PC-9 (cell line): ENCODE measurements at regions not wholly inside any gene's neighbourhood (a gene's known extent, or its start where the extent isn't known, plus 50 kb on each side); places are given as distances from the start of the nearest gene placed in this dataset.

Experiments
- BruUV-seq: library from RNA; stranded (reverse); fragments of 400-500 nt; replicated peaks from 2 replicates; lab custom pipeline; 2021; lab: Mats Ljungman, UMichigan
- CTCF ChIA-PET: fragments of 300-600 bp; sonication (Branson Sonifier 250); formaldehyde crosslinking; loops from one replicate; lab custom pipeline; 2022; ENCODE audit warnings: antibody characterized with exemption; lab: Charles Lee
- POLR2A ChIA-PET: fragments of 300-600 bp; sonication (Branson Sonifier 250); formaldehyde crosslinking; loops from one replicate; lab custom pipeline; 2022; ENCODE audit warnings: antibody characterized with exemption; ENCODE audit not compliant: unreplicated experiment; lab: Charles Lee
- DNase-seq, 2 experiments: peaks; one replicate each; pipeline versions ENCODE4 v3.0.0 to v3.0.0-alpha.2; 2015 to 2022; ENCODE audit warnings: mixed read lengths in 1 of 2
- H2AFZ ChIP-seq: fragments of 200-600 bp; sonication (generic); 2 replicates; pipeline ENCODE4 v1.8.1; 2017; ENCODE audit warnings: antibody characterized with exemption
- H3F3A ChIP-seq: fragments of 200-600 bp; sonication (generic); 2 replicates; pipeline ENCODE4 v1.8.1; 2017; ENCODE audit warnings: antibody characterized with exemption, mild to moderate bottlenecking, low read depth; ENCODE audit not compliant: insufficient read depth
- H3K27ac ChIP-seq: fragments of 200-600 bp; sonication (generic); 2 replicates; pipeline ENCODE4 v1.6.1; 2016; ENCODE audit warnings: mixed run types
- H3K27me3 ChIP-seq: fragments of 200-600 bp; sonication (generic); 2 replicates; pipeline ENCODE4 v1.6.1; 2016; ENCODE audit warnings: low read depth, mixed run types; ENCODE audit not compliant: insufficient read depth
- H3K36me3 ChIP-seq: fragments of 200-600 bp; sonication (generic); 2 replicates; pipeline ENCODE4 v1.6.1; 2016; ENCODE audit warnings: low read depth, mixed run types
- H3K4me1 ChIP-seq: fragments of 200-600 bp; sonication (generic); replicated peaks from 2 replicates; pipeline ENCODE4 v1.6.1; 2016; ENCODE audit warnings: mixed run types; ENCODE audit not compliant: insufficient read depth
- H3K4me2 ChIP-seq: fragments of 200-600 bp; sonication (generic); 2 replicates; pipeline ENCODE4 v1.6.1; 2017; ENCODE audit warnings: mixed run types
- H3K4me3 ChIP-seq: fragments of 200-600 bp; sonication (generic); 2 replicates; pipeline ENCODE4 v1.6.1; 2016; ENCODE audit warnings: mixed run types
- H3K79me2 ChIP-seq: fragments of 200-600 bp; sonication (generic); 2 replicates; pipeline ENCODE4 v1.6.1; 2017; ENCODE audit warnings: low read depth, mixed run types
- H3K9me2 ChIP-seq: fragments of 200-600 bp; sonication (generic); 2 replicates; pipeline ENCODE4 v1.8.1; 2017; ENCODE audit warnings: mild to moderate bottlenecking; ENCODE audit not compliant: insufficient read depth
- H3K9me3 ChIP-seq: fragments of 200-600 bp; sonication (generic); 2 replicates; pipeline ENCODE4 v1.8.1; 2016; ENCODE audit warnings: low read depth; ENCODE audit not compliant: insufficient read depth
- H4K20me1 ChIP-seq: fragments of 200-600 bp; sonication (generic); 2 replicates; pipeline ENCODE4 v1.8.1; 2017; ENCODE audit not compliant: insufficient read depth
- CTCF ChIP-seq: fragments of 200-600 bp; sonication (generic); conservative IDR thresholded peaks from 2 replicates; pipeline ENCODE4 v1.6.1; 2017; ENCODE audit warnings: mixed run types, antibody characterized with exemption, mild to moderate bottlenecking, moderate library complexity
- EZH2 ChIP-seq: fragments of 200-600 bp; sonication (generic); IDR thresholded peaks from 2 replicates; pipeline ENCODE4 v1.8.0; 2017; ENCODE audit warnings: antibody characterized with exemption, low read depth
- intact Hi-C: fragments of 100-400 bp; cut with micrococcal nuclease; formaldehyde crosslinking; loops from one replicate; pipeline ENCODE4 v1.10.0; 2022; ENCODE audit not compliant: unreplicated experiment

GRCh38 chr18:2351126-2351850 is 220.0 kb downstream of the METTL4 start:
- H3K79me2 ChIP-seq: no peaks in the 10 kb centered on the region
- H3K36me3 ChIP-seq: no peaks in the 10 kb centered on the region
- no peaks in the 10 kb centered on the region for H3K27me3 ChIP-seq
- H3K4me3 ChIP-seq: no peak overlapping the region
- no peaks in the 10 kb centered on the region for H4K20me1 ChIP-seq
- intact Hi-C loops: no loop called here
- DNase-seq: no peak
- no TSS peak for BruUV-seq
- no peaks in the 10 kb centered on the region for H3K9me3 ChIP-seq
- no peak overlapping the region for H3K27ac ChIP-seq
- H3K4me2 ChIP-seq: no peak overlapping the region
- POLR2A ChIA-PET: no interaction called here
- H3K4me1 ChIP-seq: no peaks in the 10 kb centered on the region
- no peaks in the 10 kb centered on the region for H3F3A ChIP-seq
- CTCF ChIA-PET: interaction anchor here (0.6 kb wide), 1 partner anchor 1670 kb away, joined by 3 read pairs; no protein-coding TSS in a partner anchor
- TF ChIP-seq CTCF: no peak
- no peak for TF ChIP-seq EZH2
- no peak overlapping the region for H2AFZ ChIP-seq
- H3K9me2 ChIP-seq: no peaks in the 10 kb centered on the region

GRCh38 chr18:2354292-2354691 is 217.0 kb downstream of the METTL4 start:
- no TSS peak for BruUV-seq
- no peaks in the 10 kb centered on the region for H3K4me1 ChIP-seq
- no peaks in the 10 kb centered on the region for H3K79me2 ChIP-seq
- no peaks in the 10 kb centered on the region for H3K9me2 ChIP-seq
- intact Hi-C loops: no loop called here
- no peaks in the 10 kb centered on the region for H3K27me3 ChIP-seq
- H3K9me3 ChIP-seq: no peaks in the 10 kb centered on the region
- H3K4me2 ChIP-seq: no peak overlapping the region
- H4K20me1 ChIP-seq: no peaks in the 10 kb centered on the region
- no peak overlapping the region for H3K4me3 ChIP-seq
- no peaks in the 10 kb centered on the region for H3F3A ChIP-seq
- TF ChIP-seq EZH2 (no peak), CTCF (no peak)
- ChIA-PET POLR2A (no interaction called here), CTCF (no interaction called here)
- H2AFZ ChIP-seq: no peak overlapping the region
- H3K36me3 ChIP-seq: no peaks in the 10 kb centered on the region
- no peak overlapping the region for H3K27ac ChIP-seq
- DNase-seq: no peak

GRCh38 chr18:2356906-2357305 is 214.4 kb downstream of the METTL4 start:
- ChIA-PET POLR2A (no interaction called here), CTCF (no interaction called here)
- Histone ChIP-seq H3K9me2 (no peaks in the 10 kb centered on the region), H3K4me1 (no peaks in the 10 kb centered on the region), H3K9me3 (no peaks in the 10 kb centered on the region), H3K4me2 (no peak overlapping the region), H2AFZ (no peak overlapping the region), H3K27ac (no peak overlapping the region), H4K20me1 (no peaks in the 10 kb centered on the region), H3K36me3 (no peaks in the 10 kb centered on the region), H3K27me3 (no peaks in the 10 kb centered on the region), H3K79me2 (no peaks in the 10 kb centered on the region), H3K4me3 (no peak overlapping the region), H3F3A (no peaks in the 10 kb centered on the region)
- intact Hi-C loops: no loop called here
- no TSS peak for BruUV-seq
- DNase-seq: no peak
- TF ChIP-seq EZH2 (no peak), CTCF (no peak)
